Activated CD4-positive, alpha-beta T cell treated with anti-CD3 and anti-CD28 coated beads for 48 hours (primary cell): ENCODE measurements at regions not wholly inside any gene's neighbourhood (a gene's known extent, or its start where the extent isn't known, plus 50 kb on each side); places are given as distances from the start of the nearest gene placed in this dataset.
"Not testable (repeated sequence)": the region's sequence is repeated elsewhere in the genome, so short reads cannot be mapped to it uniquely, and the experiment has no call there.

Source experiments
- DNase-seq: peaks from one replicate; pipeline ENCODE4 v3.0.0-alpha.2; 2020

- DNase-seq: not testable (repeated sequence)
Observed at GRCh38 chr2:33906129-33906528, 307.0 kb upstream of the FAM98A start.

- no peak for DNase-seq
Observed at GRCh38 chr2:33904801-33905200, 305.7 kb upstream of the FAM98A start.

GRCh38 chr2:33903701-33904100 is 304.6 kb upstream of the FAM98A start:
- DNase-seq: no peak

GRCh38 chr2:33903215-33903614 is 304.1 kb upstream of the FAM98A start:
- no peak for DNase-seq

GRCh38 chr2:33900610-33901009 is 301.5 kb upstream of the FAM98A start:
- DNase-seq: no peak

GRCh38 chr2:33897741-33898140 is 298.6 kb upstream of the FAM98A start:
- no peak for DNase-seq

- DNase-seq: no peak
Observed at GRCh38 chr2:33893824-33894223, 294.7 kb upstream of the FAM98A start.

- no peak for DNase-seq
Observed at GRCh38 chr2:33891616-33892015, 292.5 kb upstream of the FAM98A start.

GRCh38 chr2:33890686-33891085 is 291.6 kb upstream of the FAM98A start:
- no peak for DNase-seq

GRCh38 chr2:33877348-33878016 is 278.4 kb upstream of the FAM98A start:
- DNase-seq: no peak

- DNase-seq: no peak
Observed at GRCh38 chr2:33873076-33873605, 274.0 kb upstream of the FAM98A start.

- no peak for DNase-seq
Observed at GRCh38 chr2:33859811-33860461, 260.8 kb upstream of the FAM98A start.

- DNase-seq: no peak
Observed at GRCh38 chr2:33859176-33859575, 260.1 kb upstream of the FAM98A start.

- DNase-seq: no peak
Observed at GRCh38 chr2:33848486-33848885, 249.4 kb upstream of the FAM98A start.

- DNase-seq: no peak
Observed at GRCh38 chr2:33839791-33840190, 240.7 kb upstream of the FAM98A start.

GRCh38 chr2:33836628-33837027 is 237.5 kb upstream of the FAM98A start:
- no peak for DNase-seq

- no peak for DNase-seq
Observed at GRCh38 chr2:33835911-33836310, 236.8 kb upstream of the FAM98A start.

- DNase-seq: no peak
Observed at GRCh38 chr2:33822964-33823363, 223.9 kb upstream of the FAM98A start.

- no peak for DNase-seq
Observed at GRCh38 chr2:33812707-33813106, 213.6 kb upstream of the FAM98A start.

GRCh38 chr2:33810046-33810835 is 211.1 kb upstream of the FAM98A start:
- no peak for DNase-seq

GRCh38 chr2:33806041-33806440 is 206.9 kb upstream of the FAM98A start:
- no peak for DNase-seq

- DNase-seq: no peak
Observed at GRCh38 chr2:33804155-33804554, 205.1 kb upstream of the FAM98A start.

GRCh38 chr2:33796511-33796910 is 197.4 kb upstream of the FAM98A start:
- no peak for DNase-seq

GRCh38 chr2:33791625-33792024 is 192.5 kb upstream of the FAM98A start:
- DNase-seq: no peak
